GM12801 (cell line): ENCODE measurements at regions not wholly inside any gene's neighbourhood (a gene's known extent, or its start where the extent isn't known, plus 50 kb on each side); places are given as distances from the start of the nearest gene placed in this dataset.

ENCODE experiments used
- TF ChIP-seq, protein P1 (sequence below): IDR thresholded peaks from one replicate; pipeline ENCODE4 v1.5.1; 2011; ENCODE audit warnings: control low read depth; ENCODE audit not compliant: insufficient read length; ENCODE audit errors: extremely low read depth

DNA sequence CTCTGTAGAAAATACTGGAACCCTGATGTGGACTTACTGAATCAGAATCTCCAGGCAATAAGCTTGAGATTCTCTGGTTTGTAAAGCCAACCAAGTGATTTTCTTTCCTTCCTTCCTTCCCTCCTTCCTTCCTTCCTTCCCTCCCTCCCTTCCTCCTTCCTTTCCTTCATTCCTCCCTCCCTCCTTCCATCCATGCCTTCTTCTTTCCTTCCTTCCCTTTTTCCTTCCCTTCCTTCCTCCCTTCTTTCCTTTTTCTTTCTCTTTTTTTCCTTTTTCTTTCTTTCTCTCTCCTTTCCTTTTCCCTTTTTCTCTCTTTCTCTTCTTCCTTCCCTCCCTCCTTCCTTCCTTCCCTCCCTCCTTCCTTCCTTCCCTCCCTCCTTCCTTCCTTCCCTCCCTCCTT, 450.8 kb downstream of the GRXCR1 start:
- TF ChIP-seq, protein P1, sequence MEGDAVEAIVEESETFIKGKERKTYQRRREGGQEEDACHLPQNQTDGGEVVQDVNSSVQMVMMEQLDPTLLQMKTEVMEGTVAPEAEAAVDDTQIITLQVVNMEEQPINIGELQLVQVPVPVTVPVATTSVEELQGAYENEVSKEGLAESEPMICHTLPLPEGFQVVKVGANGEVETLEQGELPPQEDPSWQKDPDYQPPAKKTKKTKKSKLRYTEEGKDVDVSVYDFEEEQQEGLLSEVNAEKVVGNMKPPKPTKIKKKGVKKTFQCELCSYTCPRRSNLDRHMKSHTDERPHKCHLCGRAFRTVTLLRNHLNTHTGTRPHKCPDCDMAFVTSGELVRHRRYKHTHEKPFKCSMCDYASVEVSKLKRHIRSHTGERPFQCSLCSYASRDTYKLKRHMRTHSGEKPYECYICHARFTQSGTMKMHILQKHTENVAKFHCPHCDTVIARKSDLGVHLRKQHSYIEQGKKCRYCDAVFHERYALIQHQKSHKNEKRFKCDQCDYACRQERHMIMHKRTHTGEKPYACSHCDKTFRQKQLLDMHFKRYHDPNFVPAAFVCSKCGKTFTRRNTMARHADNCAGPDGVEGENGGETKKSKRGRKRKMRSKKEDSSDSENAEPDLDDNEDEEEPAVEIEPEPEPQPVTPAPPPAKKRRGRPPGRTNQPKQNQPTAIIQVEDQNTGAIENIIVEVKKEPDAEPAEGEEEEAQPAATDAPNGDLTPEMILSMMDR, result no peak

DNA sequence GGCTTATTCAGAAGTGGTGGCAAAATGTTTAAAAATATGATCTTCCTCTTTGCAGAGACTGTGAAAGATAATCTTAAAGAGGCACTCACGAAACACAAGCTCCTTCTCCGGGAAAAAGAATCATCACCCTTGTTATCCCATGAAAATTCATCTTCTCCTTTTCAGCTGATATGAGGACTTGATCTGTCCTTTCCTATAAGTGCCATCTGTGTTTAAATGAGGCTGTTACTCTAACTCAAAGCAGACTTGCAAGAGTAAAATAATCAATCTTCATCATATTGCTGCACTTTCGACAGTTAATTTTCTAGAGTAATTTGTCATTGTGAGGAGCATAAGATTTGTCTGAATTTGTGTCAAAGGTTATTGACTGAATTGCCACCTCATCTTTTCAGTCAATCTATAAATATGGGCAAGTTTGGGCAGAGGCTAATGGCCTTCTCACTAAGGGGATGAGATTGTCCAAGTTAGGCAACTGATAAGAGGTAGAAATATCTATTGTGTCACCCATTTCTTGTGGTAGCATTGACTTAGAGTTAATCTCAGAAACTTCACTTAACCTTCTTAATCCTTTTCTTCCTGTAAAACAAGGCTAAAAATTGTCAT, 452.9 kb downstream of the GRXCR1 start:
- TF ChIP-seq, protein P1, result no peak

DNA sequence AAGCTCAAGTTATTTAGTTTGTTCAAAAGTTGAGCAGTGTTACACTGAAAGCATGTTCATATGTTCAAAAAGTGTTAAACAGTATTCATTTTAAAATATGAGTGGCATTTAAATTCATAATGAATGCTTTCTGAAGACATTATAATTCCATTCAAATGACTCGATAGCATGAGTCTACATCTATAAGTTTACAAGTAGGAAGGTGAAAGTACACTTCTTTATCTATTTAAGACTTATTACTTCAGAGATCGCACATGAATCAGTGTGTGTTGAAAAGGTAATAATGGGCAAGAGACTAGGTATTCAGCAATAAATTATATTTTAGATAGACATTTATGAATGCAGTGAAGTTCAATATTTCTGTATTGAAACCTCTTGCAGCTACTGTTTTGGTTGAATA, 456.1 kb downstream of the GRXCR1 start:
- TF ChIP-seq, protein P1, result no peak

DNA sequence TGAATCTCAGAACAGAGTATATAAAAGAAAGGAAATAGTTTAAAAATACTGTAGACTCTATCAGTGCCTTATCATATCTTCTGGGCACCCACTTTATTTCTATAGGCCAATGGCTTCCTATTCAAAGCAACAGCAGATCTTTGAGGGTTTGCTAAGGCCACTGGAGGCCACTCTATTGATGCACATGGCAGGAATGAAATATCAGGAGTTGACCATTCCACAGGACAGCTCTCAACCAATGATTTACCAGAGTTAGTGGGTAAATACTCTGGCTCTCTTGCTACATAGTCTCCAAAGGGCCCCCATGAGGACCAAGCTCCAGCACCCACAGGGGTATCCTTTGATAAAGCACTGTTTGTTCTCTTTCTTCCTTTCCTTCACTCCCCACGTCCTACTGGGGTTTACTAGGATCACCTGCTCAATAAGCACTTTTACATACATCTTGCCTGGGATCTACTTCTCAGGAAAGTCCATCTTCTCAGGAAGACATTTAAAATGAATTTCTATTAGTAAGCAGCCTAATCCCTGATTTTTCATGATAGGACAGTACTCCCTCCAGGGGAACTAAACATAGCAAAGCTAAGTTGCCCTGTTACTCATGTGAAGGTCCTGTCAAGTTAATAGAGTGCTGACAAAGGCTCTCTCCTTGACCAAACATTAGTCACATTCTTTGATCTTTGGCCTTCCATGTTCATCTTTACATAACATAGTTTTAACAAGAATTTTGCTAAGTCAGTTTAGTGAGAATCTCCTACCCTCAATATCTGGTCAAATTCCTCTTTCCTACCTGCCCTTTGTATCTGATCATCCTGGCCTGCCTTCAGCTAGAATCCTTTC, 459.7 kb downstream of the GRXCR1 start:
- TF ChIP-seq, protein P1, result no peak

DNA sequence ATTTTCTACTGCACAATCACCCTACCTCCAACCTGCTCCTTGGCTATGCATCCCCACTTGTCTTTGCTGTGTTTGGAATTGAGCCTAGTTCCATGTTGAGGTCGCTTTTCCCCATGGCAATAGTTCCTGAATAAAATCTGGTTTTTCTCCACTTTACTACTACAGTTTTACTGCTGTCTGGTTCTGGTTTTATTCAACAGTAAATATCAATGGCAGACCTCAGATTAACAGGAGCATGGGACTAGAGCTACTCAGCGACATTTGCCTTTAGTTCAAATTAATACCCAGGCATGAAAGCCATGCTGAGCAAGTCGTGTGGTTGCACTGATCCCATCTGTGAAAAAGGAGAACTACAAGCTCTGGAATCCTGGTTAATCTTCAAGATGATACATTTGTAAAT, 460.3 kb downstream of the GRXCR1 start:
- TF ChIP-seq, protein P1, result no peak

DNA sequence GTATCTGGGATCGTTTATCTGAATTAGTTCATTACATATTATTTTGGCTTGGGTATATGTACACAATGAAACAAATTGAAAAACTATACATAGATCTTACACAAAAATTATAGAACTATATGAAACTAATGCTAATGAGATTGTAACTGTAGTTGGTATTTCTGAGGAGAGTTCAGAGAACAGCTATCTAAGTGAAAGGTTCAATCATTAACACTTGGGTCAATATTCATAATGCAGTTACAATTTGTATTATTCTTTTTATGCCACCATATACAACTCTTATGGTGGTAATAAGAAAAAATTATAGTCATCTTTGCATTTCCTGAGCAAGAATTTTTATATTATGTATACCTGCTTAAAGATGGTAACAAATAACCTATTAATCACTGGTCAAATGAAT, 461.0 kb downstream of the GRXCR1 start:
- TF ChIP-seq, protein P1, result no peak

DNA sequence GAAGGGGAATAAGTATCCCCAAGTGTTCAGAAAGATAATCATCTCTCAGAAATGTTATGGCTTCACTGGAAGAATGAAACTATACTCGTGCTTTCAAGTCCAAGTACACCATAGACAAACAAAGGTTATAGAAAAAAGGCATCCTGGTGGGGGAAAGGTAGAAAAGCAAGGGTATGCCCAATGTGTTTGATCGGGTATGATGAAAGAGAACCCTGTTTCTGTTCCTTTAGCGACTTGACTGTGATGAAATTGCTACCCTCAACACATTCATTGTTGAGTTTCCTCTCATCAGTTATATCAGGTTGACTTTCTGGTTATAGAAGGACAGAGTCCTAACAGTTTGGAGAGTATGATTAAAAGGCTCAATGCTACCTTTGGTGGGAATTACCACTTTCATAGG, 464.3 kb downstream of the GRXCR1 start:
- TF ChIP-seq, protein P1, result no peak
